ENCODE measurements at regions not wholly inside any gene's neighbourhood (a gene's known extent, or its start where the extent isn't known, plus 50 kb on each side); places are given as distances from the start of the nearest gene placed in this dataset.

- DNase-seq = no peak
Measured at GRCh38 chr2:211068108-211068780, 511.8 kb downstream of the CPS1 start.

- DNase-seq = no peak
Measured at GRCh38 chr2:211070547-211070946, 514.1 kb downstream of the CPS1 start.

GRCh38 chr2:211077216-211077767 lies 520.9 kb downstream of the CPS1 start:
- no peak for DNase-seq

GRCh38 chr2:211084352-211084751 lies 528.0 kb downstream of the CPS1 start:
- DNase-seq = no peak

- DNase-seq = no peak
Measured at GRCh38 chr2:211085056-211085680, 528.8 kb downstream of the CPS1 start.

GRCh38 chr2:211086049-211086448 lies 529.6 kb downstream of the CPS1 start:
- DNase-seq = no peak

GRCh38 chr2:211089127-211089526 lies 532.7 kb downstream of the CPS1 start:
- DNase-seq = no peak

GRCh38 chr2:211093743-211094303 lies 537.4 kb downstream of the CPS1 start:
- no peak for DNase-seq

GRCh38 chr2:211103989-211104388 lies 547.6 kb downstream of the CPS1 start:
- DNase-seq = no peak

- no peak for DNase-seq
Measured at GRCh38 chr2:211113334-211114175, 557.2 kb downstream of the CPS1 start.

GRCh38 chr2:211114826-211115455 lies 558.5 kb downstream of the CPS1 start:
- no peak for DNase-seq

- DNase-seq = no peak
Measured at GRCh38 chr2:211117026-211117425, 560.6 kb downstream of the CPS1 start.

GRCh38 chr2:211126256-211126655 lies 569.9 kb downstream of the CPS1 start:
- DNase-seq = no peak

GRCh38 chr2:211127501-211127900 lies 571.1 kb downstream of the CPS1 start:
- no peak for DNase-seq

GRCh38 chr2:211128287-211128686 lies 571.9 kb downstream of the CPS1 start:
- no peak for DNase-seq

GRCh38 chr2:211129798-211130197 lies 573.4 kb downstream of the CPS1 start:
- DNase-seq = no peak

GRCh38 chr2:211132046-211132445 lies 575.6 kb downstream of the CPS1 start:
- DNase-seq = no peak

- no peak for DNase-seq
Measured at GRCh38 chr2:211132573-211132972, 576.2 kb downstream of the CPS1 start.

- DNase-seq = no peak
Measured at GRCh38 chr2:211133766-211134165, 577.4 kb downstream of the CPS1 start.

GRCh38 chr2:211138551-211138950 lies 582.2 kb downstream of the CPS1 start:
- DNase-seq = no peak

- DNase-seq = no peak
Measured at GRCh38 chr2:211141646-211142045, 585.2 kb downstream of the CPS1 start.

GRCh38 chr2:211144078-211144477 lies 587.7 kb downstream of the CPS1 start:
- DNase-seq = no peak
